ENCODE measurements at regions not wholly inside any gene's neighbourhood (a gene's known extent, or its start where the extent isn't known, plus 50 kb on each side); places are given as distances from the start of the nearest gene placed in this dataset.

DNA sequence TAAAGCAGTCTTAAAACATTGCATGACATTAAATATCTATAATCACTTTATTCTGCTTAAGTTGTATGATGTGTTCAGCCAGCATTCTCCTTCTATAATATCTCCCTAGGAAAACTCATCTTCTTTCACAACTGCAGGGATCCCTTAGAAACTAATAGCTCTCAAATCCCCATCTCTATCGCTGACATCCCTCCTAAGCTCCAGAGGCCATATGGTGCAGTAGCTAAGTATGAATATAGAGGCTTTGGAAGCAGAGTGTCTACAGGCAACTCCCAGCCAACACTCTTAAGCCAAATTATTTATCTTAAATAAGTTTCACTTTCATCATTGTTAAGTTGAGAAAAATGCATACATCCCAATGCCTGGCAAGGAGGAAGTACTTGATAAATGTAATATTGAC is 349.5 kb upstream of the MIR17HG start:
- TF ChIP-seq, protein P1, sequence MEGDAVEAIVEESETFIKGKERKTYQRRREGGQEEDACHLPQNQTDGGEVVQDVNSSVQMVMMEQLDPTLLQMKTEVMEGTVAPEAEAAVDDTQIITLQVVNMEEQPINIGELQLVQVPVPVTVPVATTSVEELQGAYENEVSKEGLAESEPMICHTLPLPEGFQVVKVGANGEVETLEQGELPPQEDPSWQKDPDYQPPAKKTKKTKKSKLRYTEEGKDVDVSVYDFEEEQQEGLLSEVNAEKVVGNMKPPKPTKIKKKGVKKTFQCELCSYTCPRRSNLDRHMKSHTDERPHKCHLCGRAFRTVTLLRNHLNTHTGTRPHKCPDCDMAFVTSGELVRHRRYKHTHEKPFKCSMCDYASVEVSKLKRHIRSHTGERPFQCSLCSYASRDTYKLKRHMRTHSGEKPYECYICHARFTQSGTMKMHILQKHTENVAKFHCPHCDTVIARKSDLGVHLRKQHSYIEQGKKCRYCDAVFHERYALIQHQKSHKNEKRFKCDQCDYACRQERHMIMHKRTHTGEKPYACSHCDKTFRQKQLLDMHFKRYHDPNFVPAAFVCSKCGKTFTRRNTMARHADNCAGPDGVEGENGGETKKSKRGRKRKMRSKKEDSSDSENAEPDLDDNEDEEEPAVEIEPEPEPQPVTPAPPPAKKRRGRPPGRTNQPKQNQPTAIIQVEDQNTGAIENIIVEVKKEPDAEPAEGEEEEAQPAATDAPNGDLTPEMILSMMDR (IDR thresholded peaks at IDR 0.05): no peak
- no peak for TF ChIP-seq POLR2A (IDR thresholded peaks at IDR 0.05)
